K562 (cell line): ENCODE measurements at regions not wholly inside any gene's neighbourhood (a gene's known extent, or its start where the extent isn't known, plus 50 kb on each side); places are given as distances from the start of the nearest gene placed in this dataset.

Experiments used
- PHB2 ChIP-seq: fragments of 450-650 bp; IDR thresholded peaks from 2 replicates; pipeline ENCODE4 v1.6.1; 2017; ENCODE audit warnings: low read depth
- POLR3A ChIP-seq: IDR thresholded peaks from 2 replicates; pipeline ENCODE4 v1.6.1; 2011; ENCODE audit warnings: borderline replicate concordance, mild to moderate bottlenecking, moderate library complexity; ENCODE audit not compliant: insufficient read length, insufficient read depth; ENCODE audit errors: extremely low read depth

- TF ChIP-seq PHB2 (no peak), POLR3A (no peak)
Observed at GRCh38 chrX:112148397-112148796, 65.8 kb upstream of the TRPC5 start.
